Body of pancreas (tissue), 4 donors: ENCODE measurements at regions not wholly inside any gene's neighbourhood (a gene's known extent, or its start where the extent isn't known, plus 50 kb on each side); places are given as distances from the start of the nearest gene placed in this dataset.

ENCODE experiments used
- CTCF ChIP-seq, 7 experiments: fragments of 450-650 bp in 4 of 7; fragments of 200-600 bp in 3 of 7; sonication (generic) in 3 of 7; IDR thresholded peaks; one replicate each; pipeline ENCODE4 v1.5.1; 2016 to 2019; ENCODE audit warnings: antibody characterized with exemption in 7 of 7
- POLR2A ChIP-seq, 3 donors: fragments of 450-650 bp; IDR thresholded peaks; one replicate each; pipeline ENCODE4 v1.6.1; 2016; ENCODE audit warnings: antibody characterized with exemption in 3 of 3, mild to moderate bottlenecking in 2 of 3

DNA sequence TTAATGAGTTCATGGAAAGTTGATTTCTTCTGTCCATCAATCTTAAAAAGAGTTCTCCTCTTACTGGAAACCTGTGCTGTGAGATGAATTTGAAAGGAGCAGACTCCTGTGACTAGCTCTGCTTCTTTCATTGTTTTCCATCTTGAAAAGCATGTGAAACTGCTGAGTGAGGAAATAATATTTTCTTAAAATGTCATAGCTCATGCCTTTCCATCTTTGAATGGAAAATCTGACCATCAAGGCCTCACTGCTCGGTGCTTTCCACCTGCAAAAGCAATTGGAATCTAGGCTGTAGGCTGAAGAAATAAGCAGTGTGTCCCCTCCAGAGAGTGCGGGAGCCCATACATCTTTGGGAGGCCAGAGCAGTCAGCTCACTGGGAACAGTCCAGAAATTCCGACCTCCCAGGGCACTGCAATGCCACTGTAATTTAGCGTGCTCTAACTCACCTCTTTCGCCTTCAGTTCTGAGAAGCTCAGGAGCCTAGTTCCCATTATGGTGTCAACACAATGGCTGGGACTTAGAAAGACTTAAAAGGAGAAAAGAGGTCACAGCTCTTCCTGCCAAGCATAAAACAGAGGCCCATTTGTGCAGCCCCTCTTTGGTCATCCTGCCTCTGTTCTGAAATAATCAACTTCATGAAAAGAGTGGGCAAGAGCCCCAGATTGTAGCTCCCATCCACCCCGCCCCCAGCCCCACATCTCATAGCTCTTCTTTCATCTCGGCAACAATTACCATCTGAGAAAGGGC, 50.4 kb upstream of the F3 start:
- no peak for TF ChIP-seq CTCF (IDR thresholded peaks at IDR 0.05)
- no peak for TF ChIP-seq POLR2A (IDR thresholded peaks at IDR 0.05)
